ENCODE measurements at regions not wholly inside any gene's neighbourhood (a gene's known extent, or its start where the extent isn't known, plus 50 kb on each side); places are given as distances from the start of the nearest gene placed in this dataset.
"Not testable (repeated sequence)": the region's sequence is repeated elsewhere in the genome, so short reads cannot be mapped to it uniquely, and the experiment has no call there.

- in situ Hi-C loops (cut with HindIII; ENCODE audit: low sequenced_read_pairs): no loop called here
These were observed 872.7 kb downstream of the OTOL1 start for GRCh38 chr3:162369306-162369705.

- in situ Hi-C loops (cut with HindIII; ENCODE audit: low sequenced_read_pairs): no loop called here
These were observed 873.5 kb downstream of the OTOL1 start for GRCh38 chr3:162370141-162370540.

GRCh38 chr3:162376761-162377160, 880.2 kb downstream of the OTOL1 start:
- in situ Hi-C loops (cut with HindIII; ENCODE audit: low sequenced_read_pairs): loop anchor here (5.0 kb wide), 1 partner anchor 44 kb away; no protein-coding TSS in a partner anchor

GRCh38 chr3:162377608-162378007, 881.0 kb downstream of the OTOL1 start:
- in situ Hi-C loops (cut with HindIII; ENCODE audit: low sequenced_read_pairs): loop anchor here (5.0 kb wide), 1 partner anchor 45 kb away; no protein-coding TSS in a partner anchor

GRCh38 chr3:162385387-162385786, 888.8 kb downstream of the OTOL1 start:
- in situ Hi-C loops (cut with HindIII; ENCODE audit: low sequenced_read_pairs): no loop called here

- in situ Hi-C loops (cut with HindIII; ENCODE audit: low sequenced_read_pairs): no loop called here
These were observed 894.3 kb downstream of the OTOL1 start for GRCh38 chr3:162390891-162391290.

GRCh38 chr3:162391301-162391700, 894.7 kb downstream of the OTOL1 start:
- in situ Hi-C loops (cut with HindIII; ENCODE audit: low sequenced_read_pairs): no loop called here

- in situ Hi-C loops (cut with HindIII; ENCODE audit: low sequenced_read_pairs): no loop called here
These were observed 898.9 kb downstream of the OTOL1 start for GRCh38 chr3:162395496-162395895.

GRCh38 chr3:162398554-162398953, 901.9 kb downstream of the OTOL1 start:
- in situ Hi-C loops (cut with HindIII; ENCODE audit: low sequenced_read_pairs): no loop called here

GRCh38 chr3:162400697-162401096, 904.1 kb downstream of the OTOL1 start:
- in situ Hi-C loops (cut with HindIII; ENCODE audit: low sequenced_read_pairs): no loop called here

GRCh38 chr3:162411556-162411955, 914.9 kb downstream of the OTOL1 start:
- in situ Hi-C loops (cut with HindIII; ENCODE audit: low sequenced_read_pairs): not testable (repeated sequence)

GRCh38 chr3:162421721-162422120, 925.1 kb downstream of the OTOL1 start:
- in situ Hi-C loops (cut with HindIII; ENCODE audit: low sequenced_read_pairs): no loop called here

- in situ Hi-C loops (cut with HindIII; ENCODE audit: low sequenced_read_pairs): no loop called here
These were observed 931.6 kb downstream of the OTOL1 start for GRCh38 chr3:162428192-162428591.

- in situ Hi-C loops (cut with HindIII; ENCODE audit: low sequenced_read_pairs): no loop called here
These were observed 939.1 kb downstream of the OTOL1 start for GRCh38 chr3:162435750-162436149.

- in situ Hi-C loops (cut with HindIII; ENCODE audit: low sequenced_read_pairs): no loop called here
These were observed 940.2 kb downstream of the OTOL1 start for GRCh38 chr3:162436826-162437225.

GRCh38 chr3:162437480-162437879, 940.9 kb downstream of the OTOL1 start:
- in situ Hi-C loops (cut with HindIII; ENCODE audit: low sequenced_read_pairs): no loop called here

GRCh38 chr3:162441716-162442115, 945.1 kb downstream of the OTOL1 start:
- in situ Hi-C loops (cut with HindIII; ENCODE audit: low sequenced_read_pairs): loop anchor here (5.0 kb wide), 1 partner anchor 61 kb away; no protein-coding TSS in a partner anchor

GRCh38 chr3:162443376-162443775, 946.8 kb downstream of the OTOL1 start:
- in situ Hi-C loops (cut with HindIII; ENCODE audit: low sequenced_read_pairs): loop anchor here (5.0 kb wide), 1 partner anchor 59 kb away; no protein-coding TSS in a partner anchor

- in situ Hi-C loops (cut with HindIII; ENCODE audit: low sequenced_read_pairs): no loop called here
These were observed 972.2 kb downstream of the OTOL1 start for GRCh38 chr3:162468791-162469190.

GRCh38 chr3:162487138-162487537, 990.5 kb downstream of the OTOL1 start:
- in situ Hi-C loops (cut with HindIII; ENCODE audit: low sequenced_read_pairs): no loop called here

- in situ Hi-C loops (cut with HindIII; ENCODE audit: low sequenced_read_pairs): no loop called here
These were observed 993.2 kb downstream of the OTOL1 start for GRCh38 chr3:162489853-162490252.

GRCh38 chr3:162491952-162492351, 995.3 kb downstream of the OTOL1 start:
- in situ Hi-C loops (cut with HindIII; ENCODE audit: low sequenced_read_pairs): no loop called here

GRCh38 chr3:162492446-162493081, 996.0 kb downstream of the OTOL1 start:
- in situ Hi-C loops (cut with HindIII; ENCODE audit: low sequenced_read_pairs): no loop called here

All from endothelial cell of hepatic sinusoid (primary cell).